Fibroblast of upper back skin (primary cell): ENCODE measurements at regions not wholly inside any gene's neighbourhood (a gene's known extent, or its start where the extent isn't known, plus 50 kb on each side); places are given as distances from the start of the nearest gene placed in this dataset.
A peak's percentile ranks its signal among the peaks of the same experiment; 100 is the strongest.
"Not testable (repeated sequence)": the region's sequence is repeated elsewhere in the genome, so short reads cannot be mapped to it uniquely, and the experiment has no call there.

Experiments used
- DNase-seq: peaks from one replicate; pipeline ENCODE4 v3.0.0-alpha.2; 2013

- no peak for DNase-seq
Observed at GRCh38 chr14:76264384-76264783, 111.6 kb upstream of the ESRRB start.

- DNase-seq: peak; percentile 27
Observed at GRCh38 chr14:76267322-76268046, 108.5 kb upstream of the ESRRB start.

- DNase-seq: no peak
Observed at GRCh38 chr14:76268047-76268431, 107.9 kb upstream of the ESRRB start.

- DNase-seq: no peak
Observed at GRCh38 chr14:76268700-76269099, 107.2 kb upstream of the ESRRB start.

- DNase-seq: no peak
Observed at GRCh38 chr14:76271041-76271755, 104.7 kb upstream of the ESRRB start.

GRCh38 chr14:76272349-76272748 lies 103.6 kb upstream of the ESRRB start:
- no peak for DNase-seq

- no peak for DNase-seq
Observed at GRCh38 chr14:76272774-76273173, 103.2 kb upstream of the ESRRB start.

- DNase-seq: no peak
Observed at GRCh38 chr14:76273346-76273745, 102.6 kb upstream of the ESRRB start.

GRCh38 chr14:76274324-76274723 lies 101.6 kb upstream of the ESRRB start:
- DNase-seq: no peak

- no peak for DNase-seq
Observed at GRCh38 chr14:76277586-76278130, 98.3 kb upstream of the ESRRB start.

- no peak for DNase-seq
Observed at GRCh38 chr14:76280221-76280620, 95.7 kb upstream of the ESRRB start.

- no peak for DNase-seq
Observed at GRCh38 chr14:76282581-76282980, 93.4 kb upstream of the ESRRB start.

- DNase-seq: no peak
Observed at GRCh38 chr14:76287063-76287462, 88.9 kb upstream of the ESRRB start.

- DNase-seq: no peak
Observed at GRCh38 chr14:76289276-76289675, 86.7 kb upstream of the ESRRB start.

GRCh38 chr14:76292561-76292960 lies 83.4 kb upstream of the ESRRB start:
- no peak for DNase-seq

GRCh38 chr14:76293221-76293620 lies 82.7 kb upstream of the ESRRB start:
- DNase-seq: no peak

GRCh38 chr14:76293923-76294322 lies 82.0 kb upstream of the ESRRB start:
- DNase-seq: no peak

- no peak for DNase-seq
Observed at GRCh38 chr14:76294876-76295275, 81.1 kb upstream of the ESRRB start.

- DNase-seq: no peak
Observed at GRCh38 chr14:76298896-76299295, 77.0 kb upstream of the ESRRB start.

GRCh38 chr14:76303188-76303587 lies 72.7 kb upstream of the ESRRB start:
- DNase-seq: not testable (repeated sequence)

GRCh38 chr14:76304536-76305267 lies 71.2 kb upstream of the ESRRB start:
- no peak for DNase-seq

- no peak for DNase-seq
Observed at GRCh38 chr14:76305268-76305826, 70.6 kb upstream of the ESRRB start.

GRCh38 chr14:76306131-76306530 lies 69.8 kb upstream of the ESRRB start:
- no peak for DNase-seq
